NOMO-1 treated with DMSO at 0.1 percent for 48 hours (cell line): ENCODE measurements at regions not wholly inside any gene's neighbourhood (a gene's known extent, or its start where the extent isn't known, plus 50 kb on each side); places are given as distances from the start of the nearest gene placed in this dataset.

Experiments used
- DNase-seq: peaks from one replicate; lab custom pipeline; 2025; ENCODE audit not compliant: unreplicated experiment; lab: John Stamatoyannopoulos, UW

GRCh38 chr13:27367570-27367969, 56.8 kb upstream of the GTF3A start:
- no peak for DNase-seq

- DNase-seq, result no peak
Measured at GRCh38 chr13:27370305-27370872, 54.0 kb upstream of the GTF3A start.

GRCh38 chr13:27371932-27372331, 52.5 kb upstream of the GTF3A start:
- DNase-seq, result no peak

GRCh38 chr13:27372896-27373295, 51.5 kb upstream of the GTF3A start:
- no peak for DNase-seq

- DNase-seq, result no peak
Measured at GRCh38 chr13:27374126-27374613, 50.2 kb upstream of the GTF3A start.
